OCI-M2 (cell line): ENCODE measurements at regions not wholly inside any gene's neighbourhood (a gene's known extent, or its start where the extent isn't known, plus 50 kb on each side); places are given as distances from the start of the nearest gene placed in this dataset.

Experiments used
- DNase-seq: peaks from one replicate; lab custom pipeline; 2025; ENCODE audit not compliant: unreplicated experiment; lab: John Stamatoyannopoulos, UW

GRCh38 chr11:15483205-15483604, 368.5 kb downstream of the INSC start:
- no peak for DNase-seq

- no peak for DNase-seq
Measured at GRCh38 chr11:15484398-15484797, 369.7 kb downstream of the INSC start.

- no peak for DNase-seq
Measured at GRCh38 chr11:15485432-15485831, 370.7 kb downstream of the INSC start.

DNA sequence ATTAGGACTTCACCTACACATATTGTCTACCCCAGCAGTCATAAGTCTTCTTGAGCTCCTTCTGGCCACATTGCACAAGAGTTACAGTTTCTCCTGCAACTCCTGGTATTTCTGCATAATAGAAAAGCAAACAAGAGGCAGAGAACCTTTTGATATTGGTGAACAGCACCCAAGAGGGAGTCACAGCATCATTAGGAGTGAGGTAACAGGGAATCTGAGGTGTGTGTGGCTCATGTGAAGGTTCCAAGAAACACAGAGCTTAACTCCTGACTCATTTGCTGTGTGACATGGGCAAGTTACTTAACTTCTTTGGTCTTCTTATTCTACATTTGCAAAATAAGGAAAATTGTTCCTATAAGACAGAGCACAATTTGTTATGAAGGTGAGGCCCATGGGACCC, 374.6 kb downstream of the INSC start:
- no peak for DNase-seq

DNA sequence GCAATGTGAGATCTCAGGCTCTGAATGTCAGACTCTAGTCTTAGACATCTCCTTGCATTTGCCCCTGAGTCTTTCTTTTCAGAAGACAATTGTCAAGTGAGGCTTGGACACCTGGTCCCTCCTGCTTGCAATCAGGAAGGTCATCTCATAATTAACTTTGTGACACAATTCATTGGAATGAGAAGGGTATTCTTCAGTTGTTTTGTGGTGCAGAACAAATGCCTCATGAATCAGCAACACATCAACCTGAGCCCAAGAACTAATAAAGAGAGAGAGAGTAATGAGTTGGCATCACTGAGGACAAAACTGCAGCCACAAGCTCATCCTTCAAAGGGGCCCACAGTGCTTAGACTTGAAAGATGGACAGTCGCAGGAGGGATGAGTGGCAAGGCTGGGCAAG, 375.8 kb downstream of the INSC start:
- DNase-seq, result no peak

DNA sequence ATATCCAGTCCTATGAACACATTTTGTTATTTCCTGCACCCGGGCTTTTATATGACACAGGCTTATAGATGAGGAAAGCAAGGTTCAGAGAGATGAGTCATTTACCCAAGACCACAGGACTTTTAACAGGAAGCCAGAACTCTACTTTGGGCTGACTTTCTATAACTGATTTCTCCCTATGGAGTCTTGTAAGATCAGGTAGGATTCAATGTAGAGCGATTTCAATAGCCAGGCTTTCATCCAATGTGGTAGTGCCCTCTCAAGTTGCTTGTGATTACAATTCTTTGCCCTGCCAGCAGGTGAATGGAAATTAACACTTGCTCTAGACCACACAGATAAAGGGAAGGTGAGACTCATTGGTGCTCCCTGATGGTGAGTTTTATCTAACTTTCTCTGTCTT, 378.3 kb downstream of the INSC start:
- DNase-seq, result no peak

GRCh38 chr11:15493921-15494620, 379.3 kb downstream of the INSC start:
- no peak for DNase-seq

- DNase-seq, result no peak
Measured at GRCh38 chr11:15494740-15495139, 380.0 kb downstream of the INSC start.

- no peak for DNase-seq
Measured at GRCh38 chr11:15495462-15495861, 380.7 kb downstream of the INSC start.

DNA sequence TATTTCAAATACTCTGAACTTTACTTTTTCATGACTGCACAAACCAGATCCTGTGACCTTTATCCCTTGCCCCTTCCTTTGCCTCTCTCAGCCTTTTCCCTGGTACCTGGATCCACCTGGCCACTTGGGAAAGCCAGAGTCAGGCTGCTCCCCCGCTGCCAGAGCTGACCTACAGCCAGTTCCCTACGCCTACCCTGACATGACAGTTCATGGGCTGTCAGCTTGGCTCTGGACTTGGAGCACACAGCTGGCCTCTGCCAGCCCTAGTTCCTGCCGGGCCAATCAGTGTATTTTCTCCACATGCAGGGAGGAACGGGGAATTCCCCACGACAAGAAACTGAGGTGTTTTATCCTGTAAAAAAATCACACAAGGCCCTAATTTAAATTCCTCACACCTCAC, 382.6 kb downstream of the INSC start:
- DNase-seq, result no peak

DNA sequence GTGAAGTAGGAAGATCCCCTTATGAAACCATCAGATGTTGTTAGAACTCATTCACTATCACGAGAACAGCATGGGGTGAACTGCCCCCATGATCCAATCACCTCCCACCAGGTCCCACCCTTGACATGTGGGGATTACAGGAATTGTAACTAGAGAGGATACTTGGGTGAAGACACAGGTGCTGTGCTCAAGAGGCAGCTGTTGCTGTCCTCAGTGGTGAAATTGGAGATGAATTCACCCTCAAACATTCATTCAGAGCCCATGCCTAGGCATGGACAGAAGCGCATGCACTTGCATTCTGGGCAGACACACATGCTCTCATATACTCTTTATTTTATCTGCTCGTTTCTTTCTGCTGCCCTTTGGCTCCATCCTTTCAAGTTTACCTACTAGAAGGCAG, 385.0 kb downstream of the INSC start:
- DNase-seq, result no peak

DNA sequence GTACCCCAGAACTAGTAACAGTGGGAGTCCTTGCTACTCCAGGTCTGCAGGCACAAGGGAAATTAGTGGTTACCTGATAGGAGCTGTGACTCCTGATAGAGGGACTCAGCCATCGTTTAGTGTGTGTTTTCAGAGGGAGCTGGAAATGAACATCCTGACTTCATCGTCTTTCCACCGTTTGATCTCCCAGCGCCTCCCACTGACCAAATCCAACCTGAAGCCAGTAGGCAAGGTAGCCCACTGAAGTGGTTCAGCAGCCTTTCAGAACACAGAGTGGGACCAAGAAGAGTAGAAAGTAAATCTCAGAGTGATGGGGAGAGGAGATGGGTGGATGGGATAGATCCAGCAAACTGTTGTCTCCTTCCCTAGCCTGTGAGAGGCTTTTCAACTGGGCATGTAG, 385.9 kb downstream of the INSC start:
- no peak for DNase-seq

- no peak for DNase-seq
Measured at GRCh38 chr11:15501566-15501965, 386.8 kb downstream of the INSC start.

DNA sequence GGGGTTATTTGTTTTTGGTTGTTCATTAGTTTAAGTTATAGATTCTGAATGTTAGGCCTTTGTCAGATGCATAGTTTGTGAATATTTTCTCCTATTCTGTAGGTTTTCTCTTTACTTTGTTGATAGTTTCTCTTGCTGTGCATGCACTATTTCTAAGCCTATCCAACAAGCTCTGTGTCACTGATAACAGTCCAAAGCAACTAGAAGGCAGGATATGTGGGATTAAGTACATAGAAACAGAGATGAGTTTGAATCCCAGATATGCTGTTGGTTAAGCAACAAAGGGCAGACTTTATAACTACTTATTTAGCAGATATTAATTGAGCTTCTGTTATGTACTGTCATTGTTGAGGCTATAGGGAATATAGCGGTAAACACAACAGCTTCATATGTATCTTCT, 390.4 kb downstream of the INSC start:
- no peak for DNase-seq

GRCh38 chr11:15507592-15507991, 392.9 kb downstream of the INSC start:
- no peak for DNase-seq

- DNase-seq, result no peak
Measured at GRCh38 chr11:15509082-15509481, 394.4 kb downstream of the INSC start.

DNA sequence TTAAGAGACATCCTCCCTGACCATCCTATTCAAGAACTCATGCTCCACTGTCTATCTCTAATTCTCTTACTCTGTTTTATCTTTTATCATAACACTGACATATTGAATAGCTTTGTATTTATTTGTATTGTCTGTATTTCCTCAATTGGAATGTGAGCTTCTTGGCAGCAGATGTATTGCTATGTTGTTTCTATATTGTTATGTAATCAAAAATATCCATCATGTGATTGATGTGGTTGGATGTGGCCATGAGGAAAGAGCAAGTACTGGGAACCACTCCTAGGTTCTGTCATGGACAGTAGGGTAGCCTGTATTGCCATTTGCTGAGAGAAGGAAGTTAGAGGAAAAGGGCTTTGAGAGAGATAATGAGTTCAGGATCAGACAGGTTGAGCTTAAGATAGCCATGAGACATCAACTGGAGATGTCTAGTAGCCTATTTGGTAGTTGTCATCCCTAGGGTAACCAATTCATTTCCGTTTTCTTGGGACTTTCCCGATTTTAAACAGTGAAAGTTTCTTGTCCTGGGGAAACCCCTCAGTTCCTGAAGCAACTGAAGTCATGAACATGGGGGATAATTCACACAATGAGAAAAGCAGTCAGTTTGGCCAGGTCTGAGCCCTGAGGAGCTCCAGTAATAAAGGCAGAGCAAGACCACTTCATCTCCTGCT, 404.5 kb downstream of the INSC start:
- DNase-seq, result no peak

DNA sequence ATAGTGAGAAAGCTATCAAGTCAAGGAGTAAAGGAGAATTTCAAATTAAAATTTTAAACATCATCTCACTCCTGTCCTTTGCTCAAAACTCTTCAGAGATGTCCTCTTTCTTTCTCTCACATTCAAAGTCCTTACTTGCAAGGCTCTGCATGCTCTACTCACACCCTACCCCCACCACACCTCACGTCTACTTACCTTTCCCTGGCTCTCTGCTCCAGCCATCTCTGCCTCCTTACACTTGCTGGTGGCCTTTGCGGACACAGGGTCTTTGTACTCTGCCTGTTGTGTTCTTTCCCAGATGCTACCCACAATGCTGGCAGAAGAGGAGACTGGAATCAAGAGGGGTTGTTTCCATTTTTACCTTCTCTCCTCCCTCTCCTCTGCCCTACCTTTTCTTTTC, 405.2 kb downstream of the INSC start:
- no peak for DNase-seq

DNA sequence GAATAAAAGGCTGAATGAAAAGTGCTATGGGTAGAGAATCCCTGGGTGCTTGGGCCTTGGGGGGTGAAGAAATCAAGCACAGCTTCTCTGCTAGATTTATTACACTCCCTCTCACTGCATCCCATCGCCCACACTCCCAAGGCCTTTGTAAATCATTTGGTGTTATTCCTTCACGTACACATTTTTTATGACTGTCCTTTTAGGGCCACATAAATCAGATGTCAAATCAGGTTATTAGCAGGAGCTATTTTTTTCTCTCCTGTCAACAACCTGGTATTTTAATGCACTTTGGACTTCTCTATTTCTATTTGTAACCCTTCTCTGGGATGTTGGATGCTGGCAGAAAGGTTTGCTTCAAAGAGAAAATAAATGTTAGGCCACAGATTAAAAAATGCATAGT, 408.8 kb downstream of the INSC start:
- DNase-seq, result no peak

DNA sequence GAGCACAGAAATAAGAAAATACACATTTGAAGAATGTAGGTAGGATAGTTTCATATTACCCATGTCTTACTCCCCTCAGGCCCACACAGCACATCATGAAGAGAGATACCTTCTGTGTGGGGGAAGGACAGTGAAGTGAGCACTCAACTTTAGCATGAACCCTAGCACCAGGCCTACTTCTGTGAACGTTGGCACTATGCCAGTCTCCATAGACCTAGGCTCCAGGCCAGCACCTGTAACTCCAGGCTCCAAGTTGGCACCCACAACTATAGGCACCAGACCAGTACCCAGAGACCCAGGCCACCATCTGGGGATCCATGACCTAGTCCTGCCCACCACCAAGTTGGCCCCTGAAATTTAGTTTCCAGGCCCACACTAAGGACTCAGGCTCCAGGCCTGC, 410.9 kb downstream of the INSC start:
- DNase-seq, result no peak

DNA sequence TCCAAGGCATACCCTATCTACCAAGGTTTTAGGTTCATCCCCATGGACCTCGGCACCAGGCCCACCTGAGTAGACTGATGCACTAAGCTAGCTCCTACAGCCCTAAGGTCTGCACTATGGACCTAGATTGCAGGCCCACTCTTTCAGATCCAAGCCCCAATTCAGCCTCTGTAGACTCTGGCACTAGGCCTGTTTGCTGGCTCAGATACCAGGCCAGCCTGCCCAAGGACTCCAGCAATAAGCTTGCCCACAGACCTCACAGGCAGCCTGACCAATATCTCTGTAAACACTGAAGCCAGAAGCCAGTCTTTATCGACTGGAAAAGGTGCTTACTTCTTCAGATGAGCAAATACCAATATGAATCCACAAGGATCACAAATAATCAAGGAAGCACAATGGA, 411.3 kb downstream of the INSC start:
- no peak for DNase-seq

- no peak for DNase-seq
Measured at GRCh38 chr11:15526859-15527450, 412.2 kb downstream of the INSC start.

- DNase-seq, result no peak
Measured at GRCh38 chr11:15532432-15532831, 417.7 kb downstream of the INSC start.
